GM12891 (cell line): ENCODE measurements at regions not wholly inside any gene's neighbourhood (a gene's known extent, or its start where the extent isn't known, plus 50 kb on each side); places are given as distances from the start of the nearest gene placed in this dataset.

Experiments
- DNase-seq: peaks from one replicate; pipeline ENCODE4 v3.0.0; 2011; ENCODE audit warnings: low spot score; ENCODE audit not compliant: insufficient read length
- FAIRE-seq: peaks from 2 replicates; lab custom pipeline; 2011; peaks lifted over from hg19 to GRCh38; lab: Jason Lieb, UNC
- PAX5 ChIP-seq: IDR thresholded peaks from 2 replicates; pipeline ENCODE4 v1.6.1; 2011; ENCODE audit warnings: low read length, moderate library complexity, mild to moderate bottlenecking; ENCODE audit not compliant: insufficient read depth, severe bottlenecking
- POLR2A ChIP-seq: IDR thresholded peaks from 2 replicates; pipeline ENCODE4 v1.6.1; 2011; ENCODE audit warnings: low read depth, low read length, control low read depth
- POLR2AphosphoS5 ChIP-seq: IDR thresholded peaks from 2 replicates; pipeline ENCODE4 v1.6.1; 2011; ENCODE audit warnings: low read depth, low read length, control low read depth
- POU2F2 ChIP-seq: IDR thresholded peaks from 2 replicates; pipeline ENCODE4 v1.6.1; 2011; ENCODE audit warnings: low read depth, mild to moderate bottlenecking, control low read depth, low read length, moderate library complexity
- SPI1 ChIP-seq: IDR thresholded peaks from 2 replicates; pipeline ENCODE4 v1.6.1; 2011; ENCODE audit warnings: low read depth, low read length, control low read depth
- TAF1 ChIP-seq: IDR thresholded peaks from 2 replicates; pipeline ENCODE4 v1.6.1; 2011; ENCODE audit warnings: low read depth, low read length, control low read depth

- DNase-seq (no peak), FAIRE-seq (no peak)
- no peak for TF ChIP-seq TAF1
- no peak for TF ChIP-seq POLR2A
- no peak for TF ChIP-seq SPI1
- TF ChIP-seq POU2F2: no peak
- no peak for TF ChIP-seq PAX5
- TF ChIP-seq POLR2AphosphoS5: no peak
Observed at GRCh38 chr11:19375440-19375839, 134.7 kb upstream of the E2F8 start.

DNA sequence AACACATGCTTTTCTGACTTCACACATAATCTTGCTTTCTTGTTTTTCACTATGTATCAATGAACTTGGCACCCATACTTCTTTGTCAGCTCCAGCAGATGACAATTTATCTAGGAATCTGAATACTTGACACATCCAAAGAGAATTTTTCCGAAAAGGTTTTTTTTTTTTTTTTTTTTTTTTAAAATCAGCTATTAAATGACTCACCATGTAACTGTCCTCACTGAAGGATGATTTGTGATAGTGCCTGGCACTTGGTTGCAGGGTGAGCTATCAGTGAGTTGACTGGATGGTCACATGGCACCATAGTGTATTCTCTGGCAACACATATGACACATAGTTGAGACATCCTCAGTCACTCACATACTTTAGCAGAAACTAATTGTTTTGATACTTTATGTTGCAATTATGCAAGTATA is 133.4 kb upstream of the E2F8 start:
- TF ChIP-seq TAF1 (no peak), SPI1 (no peak), POU2F2 (no peak), POLR2AphosphoS5 (no peak), POLR2A (no peak), PAX5 (no peak)
- FAIRE-seq: no peak
- DNase-seq: no peak

GRCh38 chr11:19372381-19372780 is 131.6 kb upstream of the E2F8 start:
- FAIRE-seq: no peak
- TF ChIP-seq SPI1 (no peak), TAF1 (no peak), POLR2A (no peak), PAX5 (no peak), POU2F2 (no peak), POLR2AphosphoS5 (no peak)

GRCh38 chr11:19370100-19370861 is 129.5 kb upstream of the E2F8 start:
- DNase-seq (no peak), FAIRE-seq (no peak)
- TF ChIP-seq SPI1 (no peak), POLR2AphosphoS5 (no peak), POLR2A (no peak), TAF1 (no peak), PAX5 (no peak), POU2F2 (no peak)

More at GRCh38 chr11:19372381-19372780, 131.6 kb upstream of the E2F8 start:
- DNase-seq: no peak

GRCh38 chr11:19368726-19369375 is 128.1 kb upstream of the E2F8 start:
- TF ChIP-seq POLR2A (no peak), POLR2AphosphoS5 (no peak), PAX5 (no peak), TAF1 (no peak), POU2F2 (no peak), SPI1 (no peak)
- DNase-seq (no peak), FAIRE-seq (no peak)

DNA sequence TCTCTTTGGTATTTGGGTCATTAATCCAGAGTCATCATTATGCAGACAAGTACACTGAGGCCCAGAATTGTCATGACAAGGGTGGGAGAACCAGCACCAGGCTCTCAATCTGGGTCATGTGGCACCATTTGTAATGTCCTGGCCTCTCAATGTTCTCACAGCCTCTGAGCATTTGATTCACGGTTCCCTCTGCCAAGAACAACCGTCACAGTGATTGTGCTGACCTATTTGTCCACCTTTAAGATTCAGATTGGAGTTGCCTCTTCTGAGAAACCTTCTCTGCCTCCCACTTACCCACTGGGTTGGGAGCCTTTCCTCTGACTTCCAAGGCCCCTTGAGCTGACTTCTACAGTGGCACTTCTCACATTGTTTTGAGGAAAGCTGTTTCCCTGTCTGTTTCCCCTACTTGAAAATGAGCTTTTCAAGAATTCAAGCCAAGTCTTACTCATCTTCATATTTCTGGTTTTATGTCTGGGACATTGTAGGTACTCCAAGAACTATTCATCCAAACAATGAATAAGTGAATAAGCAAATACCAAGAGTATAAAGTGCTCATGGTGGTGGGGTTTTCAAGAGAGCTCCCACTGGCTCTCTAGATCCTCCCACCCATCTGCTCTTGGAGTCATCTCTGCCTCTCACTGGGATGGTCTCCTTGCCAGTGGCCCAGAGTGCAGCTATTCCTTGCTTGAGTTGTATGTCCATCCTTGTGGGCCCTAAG is 126.4 kb upstream of the E2F8 start:
- FAIRE-seq (no peak), DNase-seq (no peak)

GRCh38 chr11:19365743-19366410 is 125.1 kb upstream of the E2F8 start:
- no peak for TF ChIP-seq POLR2AphosphoS5
- TF ChIP-seq PAX5: no peak
- no peak for TF ChIP-seq POU2F2
- TF ChIP-seq TAF1: no peak
- TF ChIP-seq POLR2A: no peak
- no peak for TF ChIP-seq SPI1
- no peak for FAIRE-seq
- DNase-seq: no peak

More for the DNA sequence above, 126.4 kb upstream of the E2F8 start:
- no peak for TF ChIP-seq TAF1
- no peak for TF ChIP-seq PAX5
- TF ChIP-seq SPI1: no peak
- no peak for TF ChIP-seq POLR2AphosphoS5
- TF ChIP-seq POU2F2: no peak
- no peak for TF ChIP-seq POLR2A

DNA sequence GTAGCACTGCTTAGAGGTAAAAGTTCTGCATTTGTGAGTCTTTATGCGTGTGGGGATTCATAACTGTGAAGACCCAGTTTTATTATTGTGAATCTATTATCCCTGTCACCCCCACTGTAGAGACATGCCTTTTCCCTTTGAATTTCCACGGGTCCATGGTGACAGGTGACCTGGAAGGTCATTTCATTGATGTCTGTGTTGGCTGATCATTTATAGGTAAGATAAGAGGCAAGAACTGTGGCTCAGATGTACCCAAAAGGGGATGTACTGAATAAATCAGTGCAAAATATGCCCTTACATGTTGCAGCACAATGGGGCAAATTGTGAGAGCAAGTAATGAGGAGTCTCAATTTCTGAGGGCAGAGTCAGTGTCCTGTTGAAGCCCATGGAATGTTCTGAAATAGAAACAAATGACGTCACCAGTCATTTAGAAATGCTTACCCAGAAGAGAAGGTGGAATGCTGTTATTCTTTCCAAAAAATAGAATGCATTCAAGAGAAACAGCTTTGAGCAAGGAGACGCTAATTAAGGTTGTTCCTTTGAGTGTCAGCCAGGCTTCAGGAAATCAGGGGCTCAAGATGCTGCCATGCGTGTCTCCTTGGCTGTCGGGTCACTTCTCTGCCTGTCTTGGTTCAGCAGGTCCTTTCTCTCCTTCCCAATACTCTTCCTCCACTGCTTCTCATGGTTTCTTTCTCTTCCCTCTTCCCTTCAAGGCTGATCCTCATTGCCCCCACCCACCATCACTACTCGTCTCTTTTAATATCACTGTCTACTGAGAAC is 118.7 kb upstream of the E2F8 start:
- no peak for FAIRE-seq
- TF ChIP-seq SPI1 (no peak), POU2F2 (no peak), TAF1 (no peak), POLR2A (no peak), PAX5 (no peak)
- no peak for DNase-seq

GRCh38 chr11:19357943-19358342 is 117.2 kb upstream of the E2F8 start:
- DNase-seq (no peak), FAIRE-seq (no peak)
- TF ChIP-seq PAX5: no peak
- no peak for TF ChIP-seq POU2F2
- TF ChIP-seq POLR2AphosphoS5: no peak
- TF ChIP-seq SPI1: no peak
- TF ChIP-seq TAF1: no peak
- no peak for TF ChIP-seq POLR2A
